K562 (cell line): ENCODE measurements at regions not wholly inside any gene's neighbourhood (a gene's known extent, or its start where the extent isn't known, plus 50 kb on each side); places are given as distances from the start of the nearest gene placed in this dataset.

ENCODE experiments used
- CREBBP ChIP-seq: IDR thresholded peaks from one replicate; pipeline ENCODE4 v1.6.1; 2012; ENCODE audit warnings: low read depth, mild to moderate bottlenecking, control low read depth, inconsistent platforms, low read length
- GABPB2 ChIP-seq: fragments of 250-450 bp; sonication (Bioruptor Pico); conservative IDR thresholded peaks from 2 replicates; pipeline ENCODE4 v1.5.1; 2021; ENCODE audit warnings: mild to moderate bottlenecking
- HIVEP1 ChIP-seq: fragments of 250-450 bp; sonication (Bioruptor Pico); IDR thresholded peaks from 2 replicates; pipeline ENCODE4 v1.4.0; 2020; ENCODE audit warnings: mild to moderate bottlenecking
- JUND ChIP-seq, 2 experiments: IDR thresholded peaks; 2 replicates in 1 of 2; 3 replicates in 1 of 2; pipeline ENCODE4 v1.6.1; 2011; ENCODE audit warnings: borderline replicate concordance in 2 of 2, low read depth in 2 of 2, low read length in 2 of 2, improper control_type of control experiment in 1 of 2, missing biosample characterization in 1 of 2, missing genetic modification characterization in 1 of 2, missing genetic modification reagents in 1 of 2
- MTA1 ChIP-seq: fragments of 450-650 bp; IDR thresholded peaks from 2 replicates; pipeline ENCODE4 v1.6.1; 2017; ENCODE audit warnings: borderline replicate concordance
- POLR2A ChIP-seq: fragments of 450-650 bp; conservative IDR thresholded peaks from 2 replicates; pipeline ENCODE4 v1.6.1; 2016
- RBM14 ChIP-seq: fragments of 200-400 bp; formaldehyde crosslinking; IDR thresholded peaks from 2 replicates; pipeline ENCODE4 v1.6.1; 2018; ENCODE audit warnings: low read depth, mild to moderate bottlenecking, low read length, moderate library complexity, borderline replicate concordance; ENCODE audit not compliant: insufficient read depth
- SRSF9 ChIP-seq: fragments of 200-400 bp; formaldehyde crosslinking; IDR thresholded peaks from 2 replicates; pipeline ENCODE4 v1.6.1; 2017; ENCODE audit warnings: low read depth, low read length, borderline replicate concordance
- TEAD1 ChIP-seq, 2 experiments: fragments of 450-650 bp in 1 of 2; sonication (generic) in 1 of 2; formaldehyde crosslinking; IDR thresholded peaks; 2 replicates each; pipeline versions ENCODE4 v1.4.0 to v1.8.0; 2020 to 2022; ENCODE audit warnings: mild to moderate bottlenecking in 2 of 2, missing genetic modification reagents in 1 of 2
- TOE1 ChIP-seq, 2 experiments: fragments of 450-650 bp in 1 of 2; sonication (generic) in 1 of 2; formaldehyde crosslinking in 1 of 2; IDR thresholded peaks; 2 replicates each; pipeline versions ENCODE4 v1.7.1 to v1.8.0; 2016 to 2022; ENCODE audit warnings: borderline replicate concordance in 2 of 2, mild to moderate bottlenecking in 2 of 2, antibody characterized with exemption in 1 of 2, inconsistent platforms in 1 of 2, low read depth in 1 of 2, missing genetic modification reagents in 1 of 2, moderate library complexity in 1 of 2
- ZSCAN32 ChIP-seq: fragments of 450-650 bp; formaldehyde crosslinking; IDR thresholded peaks from 2 replicates; pipeline ENCODE4 v1.4.0; 2020; ENCODE audit warnings: mild to moderate bottlenecking, moderate library complexity
- TF ChIP-seq, protein P1 (sequence below): sonication (generic); formaldehyde crosslinking; IDR thresholded peaks from 2 replicates; pipeline ENCODE4 v1.8.0; 2023; ENCODE audit warnings: mild to moderate bottlenecking, missing genetic modification reagents
- TF ChIP-seq, protein P2 (sequence below): IDR thresholded peaks from 2 replicates; pipeline ENCODE4 v1.6.1; 2012; ENCODE audit warnings: low read depth, low read length, improper control_type of control experiment, borderline replicate concordance
- TF ChIP-seq, protein P3 (sequence below): fragments of 450-650 bp; formaldehyde crosslinking; IDR thresholded peaks from 2 replicates; pipeline ENCODE4 v1.4.0; 2020; ENCODE audit warnings: mild to moderate bottlenecking, moderate library complexity

DNA sequence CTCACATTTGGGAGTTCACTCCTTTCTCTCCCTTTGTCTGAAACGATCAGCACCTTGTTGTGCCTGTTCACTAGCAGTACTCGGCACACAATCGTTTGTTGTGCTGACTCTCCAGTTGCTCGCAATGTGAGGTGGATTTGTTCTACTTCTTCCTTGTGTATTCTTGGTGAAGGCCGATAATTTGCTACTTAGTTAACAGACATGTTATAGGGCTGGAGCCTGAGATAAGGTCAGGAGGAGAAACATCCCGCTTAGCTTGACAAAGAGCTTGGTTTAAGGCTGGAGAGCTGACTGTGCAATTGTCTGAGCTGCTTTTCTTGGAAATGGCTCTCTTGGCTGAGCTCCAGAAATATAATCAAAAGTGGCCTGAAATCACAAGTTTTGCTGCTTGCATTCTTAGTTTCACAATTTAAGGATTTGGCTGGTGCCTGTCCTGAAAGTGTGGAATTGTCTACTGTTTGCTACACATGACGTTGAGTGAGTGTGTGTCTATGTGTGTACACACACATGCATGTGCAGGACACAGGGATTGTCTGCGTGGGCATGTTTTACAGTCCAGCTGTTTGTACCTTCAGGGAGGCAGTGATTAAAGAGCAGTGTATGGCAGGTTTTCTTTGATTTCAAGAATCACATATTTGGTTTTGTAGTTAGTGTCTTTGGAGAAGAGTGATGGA lies 77.7 kb downstream of the ARF6 start (continued):
- TF ChIP-seq RBM14 = no peak
- peak; percentile 50; the same call in 1 of the 2 replicates for TF ChIP-seq POLR2A
- TF ChIP-seq, protein P1, sequence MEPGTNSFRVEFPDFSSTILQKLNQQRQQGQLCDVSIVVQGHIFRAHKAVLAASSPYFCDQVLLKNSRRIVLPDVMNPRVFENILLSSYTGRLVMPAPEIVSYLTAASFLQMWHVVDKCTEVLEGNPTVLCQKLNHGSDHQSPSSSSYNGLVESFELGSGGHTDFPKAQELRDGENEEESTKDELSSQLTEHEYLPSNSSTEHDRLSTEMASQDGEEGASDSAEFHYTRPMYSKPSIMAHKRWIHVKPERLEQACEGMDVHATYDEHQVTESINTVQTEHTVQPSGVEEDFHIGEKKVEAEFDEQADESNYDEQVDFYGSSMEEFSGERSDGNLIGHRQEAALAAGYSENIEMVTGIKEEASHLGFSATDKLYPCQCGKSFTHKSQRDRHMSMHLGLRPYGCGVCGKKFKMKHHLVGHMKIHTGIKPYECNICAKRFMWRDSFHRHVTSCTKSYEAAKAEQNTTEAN (CRISPR knock-in tag) = no peak
- TF ChIP-seq, protein P2, sequence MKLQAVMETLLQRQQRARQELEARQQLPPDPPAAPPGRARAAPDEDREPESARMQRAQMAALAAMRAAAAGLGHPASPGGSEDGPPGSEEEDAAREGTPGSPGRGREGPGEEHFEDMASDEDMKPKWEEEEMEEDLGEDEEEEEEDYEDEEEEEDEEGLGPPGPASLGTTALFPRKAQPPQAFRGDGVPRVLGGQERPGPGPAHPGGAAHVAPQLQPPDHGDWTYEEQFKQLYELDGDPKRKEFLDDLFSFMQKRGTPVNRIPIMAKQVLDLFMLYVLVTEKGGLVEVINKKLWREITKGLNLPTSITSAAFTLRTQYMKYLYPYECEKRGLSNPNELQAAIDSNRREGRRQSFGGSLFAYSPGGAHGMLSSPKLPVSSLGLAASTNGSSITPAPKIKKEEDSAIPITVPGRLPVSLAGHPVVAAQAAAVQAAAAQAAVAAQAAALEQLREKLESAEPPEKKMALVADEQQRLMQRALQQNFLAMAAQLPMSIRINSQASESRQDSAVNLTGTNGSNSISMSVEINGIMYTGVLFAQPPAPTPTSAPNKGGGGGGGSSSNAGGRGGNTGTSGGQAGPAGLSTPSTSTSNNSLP = no peak
- no peak for TF ChIP-seq TOE1 (IDR thresholded peaks at IDR 0.05; ENCODE audit: borderline replicate concordance)
- TF ChIP-seq TOE1 (CRISPR knock-in tag; IDR thresholded peaks at IDR 0.05; ENCODE audit: borderline replicate concordance, low read depth) = no peak
- TF ChIP-seq TEAD1 (CRISPR knock-in tag; IDR thresholded peaks at IDR 0.05) = 0 out of 4 replicates have a peak, but pooled peaks have one; percentile 27 to 36
- peak; percentile 54; the same call in 1 of the 2 replicates for TF ChIP-seq JUND (IDR thresholded peaks at IDR 0.05; ENCODE audit: borderline replicate concordance, low read depth, low read length)
- TF ChIP-seq JUND (tag; IDR thresholded peaks at IDR 0.05; ENCODE audit: borderline replicate concordance, low read depth, low read length) = peak; percentile 45; the same call in 1 of the 3 replicates
- no peak for TF ChIP-seq ZSCAN32 (CRISPR knock-in tag)
- no peak for TF ChIP-seq GABPB2
- TF ChIP-seq SRSF9 = no peak
- TF ChIP-seq, protein P3, sequence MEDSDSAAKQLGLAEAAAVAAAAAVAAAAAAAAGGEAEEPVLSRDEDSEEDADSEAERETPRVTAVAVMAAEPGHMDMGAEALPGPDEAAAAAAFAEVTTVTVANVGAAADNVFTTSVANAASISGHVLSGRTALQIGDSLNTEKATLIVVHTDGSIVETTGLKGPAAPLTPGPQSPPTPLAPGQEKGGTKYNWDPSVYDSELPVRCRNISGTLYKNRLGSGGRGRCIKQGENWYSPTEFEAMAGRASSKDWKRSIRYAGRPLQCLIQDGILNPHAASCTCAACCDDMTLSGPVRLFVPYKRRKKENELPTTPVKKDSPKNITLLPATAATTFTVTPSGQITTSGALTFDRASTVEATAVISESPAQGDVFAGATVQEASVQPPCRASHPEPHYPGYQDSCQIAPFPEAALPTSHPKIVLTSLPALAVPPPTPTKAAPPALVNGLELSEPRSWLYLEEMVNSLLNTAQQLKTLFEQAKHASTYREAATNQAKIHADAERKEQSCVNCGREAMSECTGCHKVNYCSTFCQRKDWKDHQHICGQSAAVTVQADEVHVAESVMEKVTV (CRISPR knock-in tag) = 0 out of 2 replicates have a peak, but pooled peaks have one; percentile 8
- TF ChIP-seq MTA1 = 0 out of 2 replicates have a peak, but pooled peaks have one; percentile 14
- no peak for TF ChIP-seq CREBBP
- no peak for TF ChIP-seq HIVEP1 (CRISPR knock-in tag)
